GM12878 (cell line): ENCODE measurements at regions not wholly inside any gene's neighbourhood (a gene's known extent, or its start where the extent isn't known, plus 50 kb on each side); places are given as distances from the start of the nearest gene placed in this dataset.

Experiments used
- ATAC-seq: fragments of 200-7000 bp; cut with Tn5 transposase; 3 replicates; pipeline ENCODE4 v1.9.1; 2020; ENCODE audit warnings: mild to moderate bottlenecking, moderate library complexity
- BruUV-seq: library from RNA; stranded (reverse); fragments of 400-500 nt; replicated peaks from 2 replicates; lab custom pipeline; 2021; lab: Mats Ljungman, UMichigan
- CTCF ChIA-PET: fragments of 300-600 bp; sonication (Branson Sonifier 250); formaldehyde crosslinking; extraction: SDS; loops from one replicate; lab custom pipeline; 2021; ENCODE audit warnings: inconsistent platforms; lab: Yijun Ruan, JAX
- POLR2A ChIA-PET: fragments of 350-600 bp; formaldehyde crosslinking; extraction: SDS; loops from one replicate; lab custom pipeline; 2021; ENCODE audit warnings: inconsistent platforms; lab: Charles Lee
- RAD21 ChIA-PET: fragments of 300-600 bp; sonication (Branson Sonifier 250); formaldehyde crosslinking; loops from one replicate; lab custom pipeline; 2023; ENCODE audit warnings: antibody characterized with exemption; ENCODE audit not compliant: unreplicated experiment; lab: Charles Lee
- SMC1A ChIA-PET: fragments of 300-600 bp; sonication (Branson Sonifier 250); formaldehyde crosslinking; loops from one replicate; lab custom pipeline; 2023; ENCODE audit not compliant: unreplicated experiment, uncharacterized antibody; lab: Charles Lee
- DNase-seq: peaks from one replicate; pipeline ENCODE4 v3.0.0-alpha.2; 2011; ENCODE audit warnings: low read depth, low spot score
- FAIRE-seq: peaks from 3 replicates; lab custom pipeline; 2011; peaks lifted over from hg19 to GRCh38; lab: Jason Lieb, UNC
- H2AFZ ChIP-seq: 2 replicates; pipeline ENCODE4 v1.6.0; 2011; ENCODE audit warnings: low read depth, low read length, control low read depth; ENCODE audit not compliant: control insufficient read depth
- H3K27ac ChIP-seq: 2 replicates; pipeline ENCODE4 v1.5.1; 2011; ENCODE audit warnings: control low read depth; ENCODE audit not compliant: control insufficient read depth, insufficient read depth
- H3K27me3 ChIP-seq, 2 experiments: replicated peaks in 1 of 2; 2 replicates each; pipeline versions ENCODE4 v1.6.0 to v1.6.1; 2011; ENCODE audit warnings: low read length in 1 of 2; ENCODE audit not compliant: control insufficient read depth in 2 of 2, insufficient read depth in 2 of 2
- H3K36me3 ChIP-seq, 2 experiments: 2 replicates each; pipeline ENCODE4 v1.5.1; 2011; ENCODE audit warnings: low read length in 1 of 2; ENCODE audit not compliant: control insufficient read depth in 2 of 2, insufficient read depth in 2 of 2
- H3K4me1 ChIP-seq: 2 replicates; pipeline ENCODE4 v1.6.1; 2011; ENCODE audit warnings: mild to moderate bottlenecking, low read length, moderate library complexity, mixed read lengths; ENCODE audit not compliant: control insufficient read depth, insufficient read depth
- H3K4me2 ChIP-seq: 2 replicates; pipeline ENCODE4 v1.6.0; 2011; ENCODE audit warnings: control low read depth; ENCODE audit not compliant: control insufficient read depth, insufficient read depth
- H3K4me3 ChIP-seq: fragments of 200-600 bp; sonication (generic); 2 replicates; pipeline ENCODE4 v1.5.1; 2016
- H3K79me2 ChIP-seq: 2 replicates; pipeline ENCODE4 v1.6.0; 2011; ENCODE audit warnings: low read length; ENCODE audit not compliant: control insufficient read depth, insufficient read depth
- H3K9ac ChIP-seq: 2 replicates; pipeline ENCODE4 v1.8.0; 2011; ENCODE audit warnings: low read length, control low read depth, mixed read lengths; ENCODE audit not compliant: control insufficient read depth, insufficient read depth
- H3K9me3 ChIP-seq: replicated peaks from 3 replicates; pipeline ENCODE4 v1.5.1; 2011; ENCODE audit warnings: mild to moderate bottlenecking, low read length; ENCODE audit not compliant: control insufficient read depth, insufficient read depth
- H4K20me1 ChIP-seq: 2 replicates; pipeline ENCODE4 v1.6.0; 2011; ENCODE audit not compliant: control insufficient read depth, insufficient read depth
- FOXK2 ChIP-seq: fragments of 450-650 bp; IDR thresholded peaks from 2 replicates; pipeline ENCODE4 v1.6.1; 2017; ENCODE audit warnings: mild to moderate bottlenecking, moderate library complexity
- KDM1A ChIP-seq: fragments of 200-600 bp; sonication (generic); IDR thresholded peaks from 2 replicates; pipeline ENCODE4 v1.6.1; 2016; ENCODE audit warnings: borderline replicate concordance
- MXI1 ChIP-seq: fragments of 150-350 bp; IDR thresholded peaks from 2 replicates; pipeline ENCODE4 v1.6.1; 2011; ENCODE audit warnings: low read depth, mild to moderate bottlenecking, inconsistent platforms, low read length, improper control_type of control experiment
- NFXL1 ChIP-seq: fragments of 450-650 bp; IDR thresholded peaks from 2 replicates; pipeline ENCODE4 v1.6.1; 2017; ENCODE audit warnings: antibody characterized with exemption, mild to moderate bottlenecking, borderline replicate concordance
- NR2C1 ChIP-seq: fragments of 450-650 bp; IDR thresholded peaks from 2 replicates; pipeline ENCODE4 v1.6.1; 2017; ENCODE audit warnings: antibody characterized with exemption, mild to moderate bottlenecking, moderate library complexity
- YY1 ChIP-seq: IDR thresholded peaks from 2 replicates; pipeline ENCODE4 v1.6.1; 2011; ENCODE audit warnings: low read depth, mild to moderate bottlenecking, low read length
- WGBS: methylation state at CpG from one replicate; pipeline ENCODE4 v1.1.6; 2016; ENCODE audit warnings: low lambda C conversion rate; ENCODE audit not compliant: insufficient replicate concordance, insufficient coverage; ENCODE audit errors: missing lambda C conversion rate; 5-methylcytosine and 5-hydroxymethylcytosine counted together
- in situ Hi-C: fragments of 300-500 bp; cut with MboI; formaldehyde crosslinking; loops from 9 replicates; pipeline ENCODE4 v1.14.3; 2018; ENCODE audit warnings: mixed read lengths
- intact Hi-C: fragments of 100-400 bp; cut with micrococcal nuclease; formaldehyde crosslinking; loops from one replicate; pipeline ENCODE4 v1.14.2; 2022; ENCODE audit not compliant: unreplicated experiment
- TF ChIP-seq, protein P1 (sequence below): fragments of 450-650 bp; IDR thresholded peaks from 2 replicates; pipeline ENCODE4 v1.6.1; 2017; ENCODE audit warnings: mild to moderate bottlenecking, moderate library complexity
- TF ChIP-seq, protein P2 (sequence below): fragments of 450-650 bp; IDR thresholded peaks from 2 replicates; pipeline ENCODE4 v1.6.1; 2017; ENCODE audit warnings: low read depth, mild to moderate bottlenecking, moderate library complexity
- TF ChIP-seq, protein P3 (sequence below): fragments of 450-650 bp; IDR thresholded peaks from 2 replicates; pipeline ENCODE4 v1.6.1; 2014; ENCODE audit warnings: mild to moderate bottlenecking
- TF ChIP-seq, protein P4 (sequence below): fragments of 450-650 bp; IDR thresholded peaks from 2 replicates; pipeline ENCODE4 v1.6.1; 2017; ENCODE audit warnings: mild to moderate bottlenecking, low read depth, inconsistent platforms; ENCODE audit not compliant: poor library complexity, severe bottlenecking
- TF ChIP-seq, protein P5 (sequence below): IDR thresholded peaks from 2 replicates; pipeline ENCODE4 v1.6.1; 2012; ENCODE audit warnings: low read depth, low read length, improper control_type of control experiment

DNA sequence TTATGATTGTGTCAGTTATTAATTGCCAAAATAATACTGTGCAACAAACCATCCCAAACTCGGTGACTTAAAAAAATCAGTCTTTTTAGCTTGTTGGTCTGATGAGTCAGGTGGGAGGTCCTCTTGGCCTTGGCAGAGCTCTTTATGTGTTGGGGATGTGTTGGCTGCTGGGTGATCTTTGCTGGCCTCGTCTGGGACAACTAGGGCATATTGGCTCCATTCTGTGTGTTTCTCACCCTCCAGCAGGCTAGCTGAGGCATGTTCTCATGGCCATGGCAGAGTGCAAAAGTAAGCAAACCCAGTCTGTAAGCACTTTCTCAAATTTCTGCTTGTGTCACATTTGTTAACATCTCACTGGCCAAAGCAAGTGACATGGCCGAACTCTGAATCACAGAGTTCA lies 251.6 kb downstream of the RPLP1 start (continued):
- TF ChIP-seq, protein P1, sequence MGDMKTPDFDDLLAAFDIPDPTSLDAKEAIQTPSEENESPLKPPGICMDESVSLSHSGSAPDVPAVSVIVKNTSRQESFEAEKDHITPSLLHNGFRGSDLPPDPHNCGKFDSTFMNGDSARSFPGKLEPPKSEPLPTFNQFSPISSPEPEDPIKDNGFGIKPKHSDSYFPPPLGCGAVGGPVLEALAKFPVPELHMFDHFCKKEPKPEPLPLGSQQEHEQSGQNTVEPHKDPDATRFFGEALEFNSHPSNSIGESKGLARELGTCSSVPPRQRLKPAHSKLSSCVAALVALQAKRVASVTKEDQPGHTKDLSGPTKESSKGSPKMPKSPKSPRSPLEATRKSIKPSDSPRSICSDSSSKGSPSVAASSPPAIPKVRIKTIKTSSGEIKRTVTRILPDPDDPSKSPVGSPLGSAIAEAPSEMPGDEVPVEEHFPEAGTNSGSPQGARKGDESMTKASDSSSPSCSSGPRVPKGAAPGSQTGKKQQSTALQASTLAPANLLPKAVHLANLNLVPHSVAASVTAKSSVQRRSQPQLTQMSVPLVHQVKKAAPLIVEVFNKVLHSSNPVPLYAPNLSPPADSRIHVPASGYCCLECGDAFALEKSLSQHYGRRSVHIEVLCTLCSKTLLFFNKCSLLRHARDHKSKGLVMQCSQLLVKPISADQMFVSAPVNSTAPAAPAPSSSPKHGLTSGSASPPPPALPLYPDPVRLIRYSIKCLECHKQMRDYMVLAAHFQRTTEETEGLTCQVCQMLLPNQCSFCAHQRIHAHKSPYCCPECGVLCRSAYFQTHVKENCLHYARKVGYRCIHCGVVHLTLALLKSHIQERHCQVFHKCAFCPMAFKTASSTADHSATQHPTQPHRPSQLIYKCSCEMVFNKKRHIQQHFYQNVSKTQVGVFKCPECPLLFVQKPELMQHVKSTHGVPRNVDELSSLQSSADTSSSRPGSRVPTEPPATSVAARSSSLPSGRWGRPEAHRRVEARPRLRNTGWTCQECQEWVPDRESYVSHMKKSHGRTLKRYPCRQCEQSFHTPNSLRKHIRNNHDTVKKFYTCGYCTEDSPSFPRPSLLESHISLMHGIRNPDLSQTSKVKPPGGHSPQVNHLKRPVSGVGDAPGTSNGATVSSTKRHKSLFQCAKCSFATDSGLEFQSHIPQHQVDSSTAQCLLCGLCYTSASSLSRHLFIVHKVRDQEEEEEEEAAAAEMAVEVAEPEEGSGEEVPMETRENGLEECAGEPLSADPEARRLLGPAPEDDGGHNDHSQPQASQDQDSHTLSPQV = no peak

DNA sequence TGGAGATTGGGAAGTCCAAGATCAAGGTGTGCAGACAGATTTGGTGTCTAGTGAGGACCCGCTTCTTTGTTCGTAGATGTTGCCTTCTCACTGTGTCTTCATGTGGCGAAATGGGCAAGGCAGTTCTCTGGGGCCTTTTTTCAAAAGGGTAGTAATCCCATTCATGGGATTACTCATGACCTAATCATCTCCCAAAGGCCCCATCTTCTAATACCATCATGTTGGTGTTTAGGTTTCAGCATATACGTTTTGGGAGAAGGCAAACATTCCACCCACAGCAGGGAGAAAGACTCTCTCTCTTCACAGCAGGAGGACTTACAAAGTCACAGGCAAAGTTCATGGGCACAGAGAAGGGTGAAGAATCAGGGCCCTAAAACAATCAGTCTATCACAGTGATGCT lies 252.1 kb downstream of the RPLP1 start:
- H3K27ac ChIP-seq = no peak overlapping the region
- SMC1A ChIA-PET = no interaction called here
- ATAC-seq (no peak), DNase-seq (no peak), FAIRE-seq (no peak)
- BruUV-seq = no TSS peak
- 64% methylated on average over 4 of the region's 4 CpGs for WGBS
- H2AFZ ChIP-seq = no peak overlapping the region
- RAD21 ChIA-PET = no interaction called here
- H3K9me3 ChIP-seq = peaks cover 11% of the 10 kb centered on the region
- H3K79me2 ChIP-seq = no peaks in the 10 kb centered on the region
- no peaks in the 10 kb centered on the region for H4K20me1 ChIP-seq
- POLR2A ChIA-PET = no interaction called here
- H3K36me3 ChIP-seq = no peaks in the 10 kb centered on the region
- intact Hi-C loops = no loop called here
- in situ Hi-C loops = no loop called here
- no peak overlapping the region for H3K4me2 ChIP-seq
- no peaks in the 10 kb centered on the region for H3K4me1 ChIP-seq
- no peak for TF ChIP-seq NR2C1
- TF ChIP-seq MXI1 = no peak
- TF ChIP-seq, protein P2, sequence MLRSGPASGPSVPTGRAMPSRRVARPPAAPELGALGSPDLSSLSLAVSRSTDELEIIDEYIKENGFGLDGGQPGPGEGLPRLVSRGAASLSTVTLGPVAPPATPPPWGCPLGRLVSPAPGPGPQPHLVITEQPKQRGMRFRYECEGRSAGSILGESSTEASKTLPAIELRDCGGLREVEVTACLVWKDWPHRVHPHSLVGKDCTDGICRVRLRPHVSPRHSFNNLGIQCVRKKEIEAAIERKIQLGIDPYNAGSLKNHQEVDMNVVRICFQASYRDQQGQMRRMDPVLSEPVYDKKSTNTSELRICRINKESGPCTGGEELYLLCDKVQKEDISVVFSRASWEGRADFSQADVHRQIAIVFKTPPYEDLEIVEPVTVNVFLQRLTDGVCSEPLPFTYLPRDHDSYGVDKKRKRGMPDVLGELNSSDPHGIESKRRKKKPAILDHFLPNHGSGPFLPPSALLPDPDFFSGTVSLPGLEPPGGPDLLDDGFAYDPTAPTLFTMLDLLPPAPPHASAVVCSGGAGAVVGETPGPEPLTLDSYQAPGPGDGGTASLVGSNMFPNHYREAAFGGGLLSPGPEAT = no peak
- TF ChIP-seq YY1 = no peak
- TF ChIP-seq, protein P3, sequence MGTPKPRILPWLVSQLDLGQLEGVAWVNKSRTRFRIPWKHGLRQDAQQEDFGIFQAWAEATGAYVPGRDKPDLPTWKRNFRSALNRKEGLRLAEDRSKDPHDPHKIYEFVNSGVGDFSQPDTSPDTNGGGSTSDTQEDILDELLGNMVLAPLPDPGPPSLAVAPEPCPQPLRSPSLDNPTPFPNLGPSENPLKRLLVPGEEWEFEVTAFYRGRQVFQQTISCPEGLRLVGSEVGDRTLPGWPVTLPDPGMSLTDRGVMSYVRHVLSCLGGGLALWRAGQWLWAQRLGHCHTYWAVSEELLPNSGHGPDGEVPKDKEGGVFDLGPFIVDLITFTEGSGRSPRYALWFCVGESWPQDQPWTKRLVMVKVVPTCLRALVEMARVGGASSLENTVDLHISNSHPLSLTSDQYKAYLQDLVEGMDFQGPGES = no peak
- no peak for TF ChIP-seq FOXK2
- TF ChIP-seq, protein P4, sequence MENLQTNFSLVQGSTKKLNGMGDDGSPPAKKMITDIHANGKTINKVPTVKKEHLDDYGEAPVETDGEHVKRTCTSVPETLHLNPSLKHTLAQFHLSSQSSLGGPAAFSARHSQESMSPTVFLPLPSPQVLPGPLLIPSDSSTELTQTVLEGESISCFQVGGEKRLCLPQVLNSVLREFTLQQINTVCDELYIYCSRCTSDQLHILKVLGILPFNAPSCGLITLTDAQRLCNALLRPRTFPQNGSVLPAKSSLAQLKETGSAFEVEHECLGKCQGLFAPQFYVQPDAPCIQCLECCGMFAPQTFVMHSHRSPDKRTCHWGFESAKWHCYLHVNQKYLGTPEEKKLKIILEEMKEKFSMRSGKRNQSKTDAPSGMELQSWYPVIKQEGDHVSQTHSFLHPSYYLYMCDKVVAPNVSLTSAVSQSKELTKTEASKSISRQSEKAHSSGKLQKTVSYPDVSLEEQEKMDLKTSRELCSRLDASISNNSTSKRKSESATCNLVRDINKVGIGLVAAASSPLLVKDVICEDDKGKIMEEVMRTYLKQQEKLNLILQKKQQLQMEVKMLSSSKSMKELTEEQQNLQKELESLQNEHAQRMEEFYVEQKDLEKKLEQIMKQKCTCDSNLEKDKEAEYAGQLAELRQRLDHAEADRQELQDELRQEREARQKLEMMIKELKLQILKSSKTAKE = no peak
- TF ChIP-seq, protein P5, sequence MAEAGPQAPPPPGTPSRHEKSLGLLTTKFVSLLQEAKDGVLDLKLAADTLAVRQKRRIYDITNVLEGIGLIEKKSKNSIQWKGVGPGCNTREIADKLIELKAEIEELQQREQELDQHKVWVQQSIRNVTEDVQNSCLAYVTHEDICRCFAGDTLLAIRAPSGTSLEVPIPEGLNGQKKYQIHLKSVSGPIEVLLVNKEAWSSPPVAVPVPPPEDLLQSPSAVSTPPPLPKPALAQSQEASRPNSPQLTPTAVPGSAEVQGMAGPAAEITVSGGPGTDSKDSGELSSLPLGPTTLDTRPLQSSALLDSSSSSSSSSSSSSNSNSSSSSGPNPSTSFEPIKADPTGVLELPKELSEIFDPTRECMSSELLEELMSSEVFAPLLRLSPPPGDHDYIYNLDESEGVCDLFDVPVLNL = no peak
- TF ChIP-seq NFXL1 = no peak
- no peak for TF ChIP-seq KDM1A
- H3K4me3 ChIP-seq = no peak overlapping the region
- H3K9ac ChIP-seq = no peak overlapping the region
- no peaks in the 10 kb centered on the region for H3K27me3 ChIP-seq
- CTCF ChIA-PET = no interaction called here
